C1 segment of cervical spinal cord (tissue), 14 donors: ENCODE measurements at regions not wholly inside any gene's neighbourhood (a gene's known extent, or its start where the extent isn't known, plus 50 kb on each side); places are given as distances from the start of the nearest gene placed in this dataset.

Source experiments
- DNase-seq, 14 donors: peaks; one replicate each; lab custom pipeline; 2025; lab: John Stamatoyannopoulos, UW

- no peak for DNase-seq
These were observed 428.1 kb downstream of the MATN1 start for GRCh38 chr1:30295266-30295665.

GRCh38 chr1:30294508-30294907 is 428.9 kb downstream of the MATN1 start:
- DNase-seq = no peak

- DNase-seq = no peak
These were observed 430.9 kb downstream of the MATN1 start for GRCh38 chr1:30292451-30292850.

- no peak for DNase-seq
These were observed 431.9 kb downstream of the MATN1 start for GRCh38 chr1:30291526-30291925.

GRCh38 chr1:30290581-30290980 is 432.8 kb downstream of the MATN1 start:
- DNase-seq = no peak

- DNase-seq = no peak
These were observed 435.4 kb downstream of the MATN1 start for GRCh38 chr1:30287976-30288375.

GRCh38 chr1:30286988-30287839 is 436.2 kb downstream of the MATN1 start:
- DNase-seq = no peak

- no peak for DNase-seq
These were observed 437.0 kb downstream of the MATN1 start for GRCh38 chr1:30286241-30286987.

GRCh38 chr1:30285501-30285932 is 437.9 kb downstream of the MATN1 start:
- no peak for DNase-seq

GRCh38 chr1:30284728-30285475 is 438.5 kb downstream of the MATN1 start:
- no peak for DNase-seq

GRCh38 chr1:30284226-30284625 is 439.2 kb downstream of the MATN1 start:
- no peak for DNase-seq

GRCh38 chr1:30283199-30283962 is 440.0 kb downstream of the MATN1 start:
- DNase-seq = no peak

- DNase-seq = no peak
These were observed 442.8 kb downstream of the MATN1 start for GRCh38 chr1:30280572-30280971.

- DNase-seq = no peak
These were observed 445.5 kb downstream of the MATN1 start for GRCh38 chr1:30277911-30278310.

GRCh38 chr1:30277415-30277814 is 446.0 kb downstream of the MATN1 start:
- no peak for DNase-seq

GRCh38 chr1:30275926-30276764 is 447.2 kb downstream of the MATN1 start:
- DNase-seq = no peak

GRCh38 chr1:30274976-30275621 is 448.3 kb downstream of the MATN1 start:
- no peak for DNase-seq

- DNase-seq = no peak
These were observed 449.0 kb downstream of the MATN1 start for GRCh38 chr1:30274173-30274970.

- no peak for DNase-seq
These were observed 449.9 kb downstream of the MATN1 start for GRCh38 chr1:30273456-30273855.
